OCI-LY1 (cell line): ENCODE measurements at regions not wholly inside any gene's neighbourhood (a gene's known extent, or its start where the extent isn't known, plus 50 kb on each side); places are given as distances from the start of the nearest gene placed in this dataset.
"Not testable (repeated sequence)": the region's sequence is repeated elsewhere in the genome, so short reads cannot be mapped to it uniquely, and the experiment has no call there.

Experiments used
- CTCF ChIP-seq: fragments of 200-600 bp; sonication (generic), shearing (Covaris generic); IDR thresholded peaks from 2 replicates; pipeline ENCODE4 v1.5.1; 2017; ENCODE audit warnings: mild to moderate bottlenecking, antibody characterized with exemption, low read length, moderate library complexity, mixed read lengths
- EZH2 ChIP-seq: fragments of 200-600 bp; sonication (generic), shearing (Covaris generic); IDR thresholded peaks from 2 replicates; pipeline ENCODE4 v1.8.0; 2017; ENCODE audit warnings: borderline replicate concordance, mixed run types, mild to moderate bottlenecking, antibody characterized with exemption, low read length, moderate library complexity, mixed read lengths

- not testable (repeated sequence) for TF ChIP-seq CTCF, EZH2
These were observed 401.0 kb upstream of the CDH9 start for GRCh38 chr5:27439383-27439782.
